Heart left ventricle (tissue), 16 donors: ENCODE measurements at regions not wholly inside any gene's neighbourhood (a gene's known extent, or its start where the extent isn't known, plus 50 kb on each side); places are given as distances from the start of the nearest gene placed in this dataset.
A peak's percentile ranks its signal among the peaks of the same experiment; 100 is the strongest.

ENCODE experiments used
- ATAC-seq, 4 donors: fragments of 200-7000 bp; cut with Tn5 transposase; one replicate each; pipeline ENCODE4 v1.9.1; 2020 to 2022; ENCODE audit warnings: moderate library complexity in 4 of 4, mild to moderate bottlenecking in 3 of 4, moderate number of reproducible peaks in 1 of 4
- DNase-seq, 5 donors: peaks; one replicate each; pipeline ENCODE4 v3.0.0-alpha.2; 2020
- H3K27ac ChIP-seq, 12 donors: fragments of 200-600 bp; sonication (generic) in 4 of 12; one replicate each; pipeline versions ENCODE4 v1.5.0 to v1.8.0; 2016 to 2022; ENCODE audit warnings: mild to moderate bottlenecking in 2 of 12
- H3K27me3 ChIP-seq, 9 donors: fragments of 200-600 bp; sonication (generic) in 2 of 9; one replicate each; pipeline versions ENCODE4 v1.5.1 to v1.8.0; 2016 to 2022; ENCODE audit warnings: mild to moderate bottlenecking in 3 of 9
- H3K36me3 ChIP-seq, 9 donors: fragments of 200-600 bp; sonication (generic) in 2 of 9; one replicate each; pipeline versions ENCODE4 v1.5.0 to v1.8.0; 2018 to 2022; ENCODE audit warnings: mild to moderate bottlenecking in 2 of 9
- H3K4me1 ChIP-seq, 12 donors: fragments of 200-600 bp; sonication (generic) in 4 of 12; one replicate each; pipeline versions ENCODE4 v1.5.0 to v1.8.0; 2016 to 2022; ENCODE audit warnings: mild to moderate bottlenecking in 3 of 12
- H3K4me3 ChIP-seq, 12 donors: fragments of 200-600 bp; sonication (generic) in 4 of 12; one replicate each; pipeline versions ENCODE4 v1.5.0 to v1.8.0; 2017 to 2022; ENCODE audit warnings: mild to moderate bottlenecking in 9 of 12, moderate library complexity in 4 of 12
- H3K9me3 ChIP-seq, 12 donors: fragments of 200-600 bp; sonication (generic) in 4 of 12; one replicate each; pipeline versions ENCODE4 v1.5.0 to v1.8.0; 2016 to 2022; ENCODE audit warnings: mild to moderate bottlenecking in 1 of 12
- CTCF ChIP-seq, 12 donors: fragments of 200-600 bp; sonication (generic) in 4 of 12; IDR thresholded peaks; one replicate each; pipeline versions ENCODE4 v1.5.0 to v1.8.0; 2018 to 2022; ENCODE audit warnings: antibody characterized with exemption in 12 of 12, mild to moderate bottlenecking in 5 of 12
- POLR2A ChIP-seq, 2 donors: fragments of 450-650 bp; IDR thresholded peaks; one replicate each; pipeline ENCODE4 v1.6.1; 2017; ENCODE audit warnings: antibody characterized with exemption in 2 of 2, mild to moderate bottlenecking in 2 of 2, moderate library complexity in 2 of 2
- WGBS, 4 donors: extraction: QIAGEN DNeasy Blood & Tissue Kit in 2 of 4; methylation state at CpG; one replicate each; pipeline versions ENCODE4 v1.1.5 to v1.1.7; 2013 to 2018; 5-methylcytosine and 5-hydroxymethylcytosine counted together
- intact Hi-C, 10 donors: fragments of 100-400 bp; cut with DNase I; formaldehyde crosslinking; loops; one replicate each; pipeline versions ENCODE4 v1.11.1 to v1.14.2; 2022
- donor health status: ischemic (EF 13 %, LVEDD 7.1; RV severe dilation, severe dysfunction).
- donor health status: healthy with polysubstance abuse.
- donor health status: DM: no; HTN: yes; CAD: no.
- donor health status: DM: no; HTN: no; CAD: no.
- donor health status: ischemic (EF 25% LVEDD 6.9; RV normal size, moderate dysfunction).
- donor health status: ischemic (EF 25% LVEDD 5.7; RV mildly dilated, moderate dysfunction).
- donor health status: healthy.
- donor health status: DM: yes; HTN: yes; CAD: no.
- donor health status: ischemic (EF 35%, LVEDD 5.7; RV mildly dilated, moderate dysfunction).
- donor health status: nonischemic (EF 11% LVEDD 7.7; RV severe dilation, severe dysfunction).
- donor health status: DM: yes; HTN: yes; CAD: no.
- donor health status: PGD.
- donor health status: ischemic (EF 29% LVEDD 5.4; RV normal size, mild dysfunction).
- donor health status: nonischemic (EF 23%, LVEDD 6.1; RV moderate dilation, normal function).

- peak in 1 of 4 donors; percentile 15 for ATAC-seq
- TF ChIP-seq CTCF (IDR thresholded peaks at IDR 0.05) = no peak
- TF ChIP-seq POLR2A (IDR thresholded peaks at IDR 0.05) = no peak
- intact Hi-C loops = loop anchor here in 1 of 10 donors (10.0 kb wide), 1 partner anchor 885 kb away; no protein-coding TSS in a partner anchor
- DNase-seq = no peak
- WGBS, 4 donors = 48 to 62% (median 55%) methylated on average over 1 of the region's 1 CpG
- H3K4me1 ChIP-seq = peaks cover 0 to 11% (median 0%) of the 10 kb centered on the region in 12 donors
- peak overlapping the region in 1 of 12 donors; percentile 15 for H3K27ac ChIP-seq
- H3K9me3 ChIP-seq = no peaks in the 10 kb centered on the region
- H3K27me3 ChIP-seq = no peaks in the 10 kb centered on the region
- H3K4me3 ChIP-seq = no peak overlapping the region
- no peaks in the 10 kb centered on the region for H3K36me3 ChIP-seq
Observed at GRCh38 chr3:144770281-144770680, 798.7 kb downstream of the DIPK2A start.

DNA sequence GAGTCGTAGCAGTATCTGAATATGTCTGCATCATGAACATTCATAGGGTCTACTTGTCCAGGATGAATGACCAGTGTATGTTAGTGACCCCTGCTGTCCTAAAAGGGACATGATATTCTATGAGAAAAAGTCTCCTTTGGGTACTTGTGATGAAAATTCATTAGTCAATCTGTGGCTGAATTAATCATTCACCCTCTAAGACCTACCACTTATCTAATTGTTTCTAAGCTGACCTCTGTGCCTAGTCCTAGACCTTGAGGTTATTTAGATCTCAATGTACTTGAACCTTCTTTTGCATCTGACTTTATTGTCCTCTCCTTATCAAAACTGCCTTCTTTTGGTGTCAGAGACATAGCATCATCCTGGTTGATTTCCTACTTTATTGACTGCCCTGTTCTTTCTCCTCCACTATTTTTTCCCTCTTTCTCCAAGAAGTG is 799.3 kb downstream of the DIPK2A start:
- WGBS, 4 donors = 41 to 51% (median 46%) methylated on average over 1 of the region's 1 CpG
- peak overlapping the region in 1 of 12 donors; percentile 2 for H3K27ac ChIP-seq
- no peaks in the 10 kb centered on the region for H3K27me3 ChIP-seq
- no peak for DNase-seq
- no peaks in the 10 kb centered on the region for H3K9me3 ChIP-seq
- peak in 3 of 4 donors; percentile 55 to 59 (median 57) for ATAC-seq
- no peak overlapping the region for H3K4me3 ChIP-seq
- peaks cover 0 to 11% (median 0%) of the 10 kb centered on the region in 12 donors for H3K4me1 ChIP-seq
- TF ChIP-seq POLR2A (IDR thresholded peaks at IDR 0.05) (no peak), CTCF (IDR thresholded peaks at IDR 0.05) (peak in 7 of 12 donors; percentile 11 to 47 (median 41))
- intact Hi-C loops = loop anchor here in 1 of 10 donors (10.0 kb wide), 1 partner anchor 886 kb away; no protein-coding TSS in a partner anchor
- H3K36me3 ChIP-seq = no peaks in the 10 kb centered on the region

GRCh38 chr3:144771381-144771870 is 799.8 kb downstream of the DIPK2A start:
- no peaks in the 10 kb centered on the region for H3K36me3 ChIP-seq
- H3K9me3 ChIP-seq = no peaks in the 10 kb centered on the region
- TF ChIP-seq POLR2A (IDR thresholded peaks at IDR 0.05) = no peak
- TF ChIP-seq CTCF (IDR thresholded peaks at IDR 0.05) = no peak
- H3K4me3 ChIP-seq = no peak overlapping the region
- H3K27ac ChIP-seq = peak overlapping the region in 1 of 12 donors; percentile 2
- intact Hi-C loops = loop anchor here in 1 of 10 donors (10.0 kb wide), 1 partner anchor 887 kb away; no protein-coding TSS in a partner anchor
- 29 to 41% (median 32%) methylated on average over 2 of the region's 2 CpGs for WGBS, 4 donors
- peaks cover 0 to 11% (median 0%) of the 10 kb centered on the region in 12 donors for H3K4me1 ChIP-seq
- ATAC-seq = peak in 3 of 4 donors; percentile 41 to 78 (median 48)
- DNase-seq = no peak
- no peaks in the 10 kb centered on the region for H3K27me3 ChIP-seq

GRCh38 chr3:144772372-144772771 is 800.7 kb downstream of the DIPK2A start:
- Histone ChIP-seq H3K9me3 (no peaks in the 10 kb centered on the region), H3K27ac (no peak overlapping the region), H3K4me3 (no peak overlapping the region), H3K36me3 (no peaks in the 10 kb centered on the region), H3K27me3 (no peaks in the 10 kb centered on the region), H3K4me1 (peaks cover 0 to 11% (median 0%) of the 10 kb centered on the region in 12 donors)
- no peak for TF ChIP-seq POLR2A (IDR thresholded peaks at IDR 0.05)
- 72 to 79% (median 77%) methylated on average over 3 of the region's 3 CpGs for WGBS, 4 donors
- ATAC-seq (no peak), DNase-seq (no peak)
- intact Hi-C loops = loop anchor here in 1 of 10 donors (10.0 kb wide), 1 partner anchor 888 kb away; no protein-coding TSS in a partner anchor
